H1 (cell line): ENCODE measurements at regions not wholly inside any gene's neighbourhood (a gene's known extent, or its start where the extent isn't known, plus 50 kb on each side); places are given as distances from the start of the nearest gene placed in this dataset.

Experiments used
- KDM5A ChIP-seq: fragments of 200-600 bp; IDR thresholded peaks from 2 replicates; pipeline ENCODE4 v1.7.1; 2012; ENCODE audit warnings: mild to moderate bottlenecking, low read length, inconsistent platforms, mixed read lengths
- SIN3A ChIP-seq, 2 experiments: IDR thresholded peaks in 1 of 2; conservative IDR thresholded peaks in 1 of 2; 2 replicates each; pipeline ENCODE4 v1.6.1; 2011 to 2012; ENCODE audit warnings: low read length in 2 of 2, improper control_type of control experiment in 1 of 2, low read depth in 1 of 2, mild to moderate bottlenecking in 1 of 2

GRCh38 chr7:84668116-84668515 is 473.5 kb upstream of the SEMA3A start:
- TF ChIP-seq KDM5A (no peak), SIN3A (conservative IDR thresholded peaks at IDR 0.05 in 1 of 2, IDR thresholded peaks at IDR 0.05 in 1 of 2; ENCODE audit: low read depth in 1 of 2, low read length in 2 of 2) (no peak)
